OCI-LY3 (cell line): ENCODE measurements at regions not wholly inside any gene's neighbourhood (a gene's known extent, or its start where the extent isn't known, plus 50 kb on each side); places are given as distances from the start of the nearest gene placed in this dataset.

Experiments
- H2AFZ ChIP-seq: fragments of 200-600, 300-600 bp; shearing (Covaris generic); 2 replicates; pipeline ENCODE4 v1.6.0; 2014; ENCODE audit warnings: antibody characterized with exemption, low read depth, low read length
- H3K27ac ChIP-seq: fragments of 200-600, 300-600 bp; sonication (generic); 2 replicates; pipeline ENCODE4 v1.5.1; 2014; ENCODE audit warnings: mild to moderate bottlenecking, low read length, moderate library complexity, mixed read lengths
- H3K27me3 ChIP-seq: fragments of 200-600, 300-600 bp; sonication (generic); 2 replicates; pipeline ENCODE4 v1.6.1; 2014; ENCODE audit warnings: low read depth, low read length, mixed read lengths
- H3K36me3 ChIP-seq: fragments of 200-600, 300-600 bp; sonication (generic); replicated peaks from 2 replicates; pipeline ENCODE3; 2014; ENCODE audit warnings: low read depth, low read length, mixed read lengths
- H3K4me1 ChIP-seq: fragments of 300-600, 200-600 bp; sonication (generic); 2 replicates; pipeline ENCODE4 v1.6.1; 2014; ENCODE audit warnings: low read length, mixed read lengths
- H3K4me2 ChIP-seq: fragments of 200-600, 300-600 bp; sonication (generic); 2 replicates; pipeline ENCODE4 v1.6.1; 2014; ENCODE audit warnings: low read length, mixed read lengths
- H3K4me3 ChIP-seq: fragments of 300-600, 200-600 bp; sonication (generic); 2 replicates; pipeline ENCODE4 v1.5.1; 2014; ENCODE audit warnings: antibody characterized with exemption, mild to moderate bottlenecking, low read length, moderate library complexity
- H3K79me2 ChIP-seq: fragments of 300-600, 200-600 bp; shearing (Covaris generic); 2 replicates; pipeline ENCODE4 v1.6.1; 2014; ENCODE audit warnings: mild to moderate bottlenecking, low read length, mixed read lengths
- H3K9ac ChIP-seq: fragments of 300-600, 200-600 bp; shearing (Covaris generic); 2 replicates; pipeline ENCODE4 v1.6.0; 2014; ENCODE audit warnings: mild to moderate bottlenecking, low read length, moderate library complexity
- H3K9me3 ChIP-seq: fragments of 200-600, 300-600 bp; shearing (Covaris generic); 2 replicates; pipeline ENCODE4 v1.6.1; 2014; ENCODE audit warnings: low read length, mixed read lengths; ENCODE audit not compliant: insufficient read depth
- H4K20me1 ChIP-seq: fragments of 200-600, 300-600 bp; sonication (generic); 2 replicates; pipeline ENCODE4 v1.6.1; 2016; ENCODE audit warnings: low read length, mixed read lengths; ENCODE audit not compliant: insufficient read depth
- EZH2phosphoT487 ChIP-seq: fragments of 200-600 bp; shearing (Covaris generic); IDR thresholded peaks from 2 replicates; pipeline ENCODE4 v1.6.1; 2018; ENCODE audit warnings: antibody characterized with exemption, mixed run types, low read depth
- TF ChIP-seq, protein P1 (sequence below): fragments of 200-600, 300-600 bp; sonication (generic); IDR thresholded peaks from 2 replicates; pipeline ENCODE4 v1.5.1; 2014; ENCODE audit warnings: antibody characterized with exemption, low read length, low read depth

- peaks cover 43% of the 10 kb centered on the region for H3K4me1 ChIP-seq
Measured at GRCh38 chr1:185532856-185533255, 201.3 kb upstream of the HMCN1 start.

DNA sequence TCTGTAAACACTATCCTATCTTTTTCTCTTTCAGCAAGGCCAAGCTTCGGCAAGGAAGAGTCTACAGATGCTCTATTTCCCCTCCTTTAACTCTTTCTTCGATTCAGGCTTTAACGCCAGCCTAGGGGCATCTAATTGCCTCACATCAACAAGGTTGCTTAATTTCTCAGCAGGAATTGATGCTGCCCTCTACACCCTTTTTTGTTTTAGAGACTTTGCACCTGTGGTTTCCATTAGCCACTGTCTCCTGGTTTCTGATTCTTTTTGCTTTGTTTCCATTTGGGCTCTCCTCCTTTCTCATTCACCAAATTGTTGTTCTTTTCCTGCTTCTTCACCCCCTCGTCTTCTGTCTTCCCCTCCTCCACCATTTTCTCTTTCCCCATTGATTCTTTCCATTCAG is 202.4 kb upstream of the HMCN1 start:
- Histone ChIP-seq H3K4me3 (no peak overlapping the region), H3K9me3 (no peaks in the 10 kb centered on the region), H3K4me1 (peaks cover 53% of the 10 kb centered on the region), H4K20me1 (no peaks in the 10 kb centered on the region), H3K27me3 (no peaks in the 10 kb centered on the region), H3K79me2 (no peaks in the 10 kb centered on the region), H3K36me3 (no peaks in the 10 kb centered on the region), H3K4me2 (no peak overlapping the region), H3K9ac (no peak overlapping the region), H2AFZ (peak overlapping the region; percentile 35; the same call in 1 of the 2 replicates), H3K27ac (no peak overlapping the region)
- TF ChIP-seq EZH2phosphoT487, result no peak
- TF ChIP-seq, protein P1, sequence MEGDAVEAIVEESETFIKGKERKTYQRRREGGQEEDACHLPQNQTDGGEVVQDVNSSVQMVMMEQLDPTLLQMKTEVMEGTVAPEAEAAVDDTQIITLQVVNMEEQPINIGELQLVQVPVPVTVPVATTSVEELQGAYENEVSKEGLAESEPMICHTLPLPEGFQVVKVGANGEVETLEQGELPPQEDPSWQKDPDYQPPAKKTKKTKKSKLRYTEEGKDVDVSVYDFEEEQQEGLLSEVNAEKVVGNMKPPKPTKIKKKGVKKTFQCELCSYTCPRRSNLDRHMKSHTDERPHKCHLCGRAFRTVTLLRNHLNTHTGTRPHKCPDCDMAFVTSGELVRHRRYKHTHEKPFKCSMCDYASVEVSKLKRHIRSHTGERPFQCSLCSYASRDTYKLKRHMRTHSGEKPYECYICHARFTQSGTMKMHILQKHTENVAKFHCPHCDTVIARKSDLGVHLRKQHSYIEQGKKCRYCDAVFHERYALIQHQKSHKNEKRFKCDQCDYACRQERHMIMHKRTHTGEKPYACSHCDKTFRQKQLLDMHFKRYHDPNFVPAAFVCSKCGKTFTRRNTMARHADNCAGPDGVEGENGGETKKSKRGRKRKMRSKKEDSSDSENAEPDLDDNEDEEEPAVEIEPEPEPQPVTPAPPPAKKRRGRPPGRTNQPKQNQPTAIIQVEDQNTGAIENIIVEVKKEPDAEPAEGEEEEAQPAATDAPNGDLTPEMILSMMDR, result no peak

More at GRCh38 chr1:185532856-185533255, 201.3 kb upstream of the HMCN1 start:
- Histone ChIP-seq H3K27ac (no peak overlapping the region), H3K9ac (no peak overlapping the region), H2AFZ (no peak overlapping the region), H3K9me3 (no peaks in the 10 kb centered on the region), H4K20me1 (no peaks in the 10 kb centered on the region), H3K79me2 (no peaks in the 10 kb centered on the region), H3K4me3 (no peak overlapping the region), H3K4me2 (no peak overlapping the region), H3K36me3 (no peaks in the 10 kb centered on the region), H3K27me3 (no peaks in the 10 kb centered on the region)
- TF ChIP-seq, protein P1, result no peak
- no peak for TF ChIP-seq EZH2phosphoT487

DNA sequence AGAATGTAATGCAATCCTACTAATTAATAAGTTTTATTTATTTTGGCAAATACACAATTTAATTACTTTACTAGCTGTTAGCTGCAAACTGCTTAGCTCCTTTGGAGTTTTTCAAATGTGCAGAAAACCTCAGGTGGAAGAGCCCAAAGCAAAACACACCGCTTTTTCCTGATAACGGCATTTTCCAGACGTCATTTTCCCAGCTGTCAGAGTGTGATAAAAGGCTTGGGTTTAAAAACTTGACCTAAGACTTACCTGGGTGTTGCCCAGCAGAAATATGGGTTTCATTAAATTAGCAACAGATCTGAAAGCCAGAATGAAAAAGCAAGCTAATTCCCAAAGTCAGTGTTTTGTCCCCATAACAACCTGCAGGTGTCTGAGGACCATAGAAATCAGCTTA is 204.0 kb upstream of the HMCN1 start:
- H3K4me2 ChIP-seq, result no peak overlapping the region
- H3K4me1 ChIP-seq, result peaks cover 61% of the 10 kb centered on the region
- no peaks in the 10 kb centered on the region for H3K79me2 ChIP-seq
- H4K20me1 ChIP-seq, result no peaks in the 10 kb centered on the region
- H3K27ac ChIP-seq, result no peak overlapping the region
- H3K36me3 ChIP-seq, result peaks cover 9% of the 10 kb centered on the region
- H3K4me3 ChIP-seq, result no peak overlapping the region
- no peak overlapping the region for H3K9ac ChIP-seq
- no peak for TF ChIP-seq EZH2phosphoT487
- TF ChIP-seq, protein P1, result no peak
- H3K27me3 ChIP-seq, result no peaks in the 10 kb centered on the region
- no peak overlapping the region for H2AFZ ChIP-seq
- 0 out of 2 replicates have a peak, but pooled peaks cover 7% of the 10 kb centered on the region for H3K9me3 ChIP-seq

DNA sequence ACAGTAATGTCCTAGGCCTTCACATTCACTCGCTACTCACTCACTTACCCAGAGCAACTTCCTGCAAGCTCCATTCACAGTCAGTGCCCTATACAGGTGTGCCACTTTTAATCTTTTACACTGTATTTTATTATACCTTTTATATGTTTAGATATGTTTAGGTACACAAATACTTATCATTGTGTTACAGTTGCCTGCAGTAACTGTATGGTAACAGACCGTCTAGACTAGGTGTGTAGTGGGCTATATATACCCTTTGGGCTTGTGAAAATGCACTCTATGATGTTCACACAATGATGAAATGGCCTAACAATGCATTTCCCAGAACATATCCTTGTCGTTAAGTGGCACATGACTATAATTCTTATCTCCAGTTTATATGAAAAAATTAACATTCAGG is 204.5 kb upstream of the HMCN1 start:
- H3K27ac ChIP-seq, result no peak overlapping the region
- H3K4me3 ChIP-seq, result no peak overlapping the region
- no peak overlapping the region for H3K4me2 ChIP-seq
- H3K36me3 ChIP-seq, result peaks cover 12% of the 10 kb centered on the region
- H3K9me3 ChIP-seq, result 0 out of 2 replicates have a peak, but pooled peaks cover 9% of the 10 kb centered on the region
- H3K79me2 ChIP-seq, result no peaks in the 10 kb centered on the region
- peaks cover 61% of the 10 kb centered on the region for H3K4me1 ChIP-seq
- H3K27me3 ChIP-seq, result no peaks in the 10 kb centered on the region
- H4K20me1 ChIP-seq, result no peaks in the 10 kb centered on the region
- no peak overlapping the region for H2AFZ ChIP-seq
- H3K9ac ChIP-seq, result no peak overlapping the region
- TF ChIP-seq, protein P1, result no peak
- no peak for TF ChIP-seq EZH2phosphoT487
